ENCODE measurements at regions not wholly inside any gene's neighbourhood (a gene's known extent, or its start where the extent isn't known, plus 50 kb on each side); places are given as distances from the start of the nearest gene placed in this dataset.

GRCh38 chr13:56681404-56681803, 459.3 kb upstream of the PRR20A start:
- no peak overlapping the region for H3K27ac ChIP-seq (ENCODE audit: low read depth, low read length)
- peaks cover 2% of the 10 kb centered on the region for H3K9me3 ChIP-seq (ENCODE audit: control insufficient read depth, insufficient read depth, low read length)
- H3K27me3 ChIP-seq (ENCODE audit: control insufficient read depth, insufficient read depth, low read length) = no peaks in the 10 kb centered on the region
- H3K36me3 ChIP-seq (ENCODE audit: control insufficient read depth, insufficient read depth, low read length) = no peaks in the 10 kb centered on the region
- DNase-seq (ENCODE audit: low read depth in 4 of 6, low spot score in 6 of 6) = no peak
- H3K4me3 ChIP-seq (ENCODE audit: low read depth, low read length) = no peak overlapping the region
- 50% methylated on average over 1 of the region's 1 CpG for WGBS (ENCODE audit: insufficient coverage)
- H3K4me1 ChIP-seq (ENCODE audit: control insufficient read depth, insufficient read depth, low read length) = no peaks in the 10 kb centered on the region

GRCh38 chr13:56687131-56687530, 453.6 kb upstream of the PRR20A start:
- Histone ChIP-seq H3K9me3 (ENCODE audit: control insufficient read depth, insufficient read depth, low read length) (no peaks in the 10 kb centered on the region), H3K27me3 (ENCODE audit: control insufficient read depth, insufficient read depth, low read length) (no peaks in the 10 kb centered on the region), H3K4me3 (ENCODE audit: low read depth, low read length) (no peak overlapping the region), H3K27ac (ENCODE audit: low read depth, low read length) (no peak overlapping the region), H3K4me1 (ENCODE audit: control insufficient read depth, insufficient read depth, low read length) (no peaks in the 10 kb centered on the region), H3K36me3 (ENCODE audit: control insufficient read depth, insufficient read depth, low read length) (no peaks in the 10 kb centered on the region)
- WGBS (ENCODE audit: insufficient coverage) = no CpG with 5 or more reads among the region's 1 CpG
- DNase-seq (ENCODE audit: low read depth in 4 of 6, low spot score in 6 of 6) = peak in 2 of 6 donors; percentile 12 to 66

- Histone ChIP-seq H3K9me3 (ENCODE audit: control insufficient read depth, insufficient read depth, low read length) (no peaks in the 10 kb centered on the region), H3K4me1 (ENCODE audit: control insufficient read depth, insufficient read depth, low read length) (no peaks in the 10 kb centered on the region), H3K36me3 (ENCODE audit: control insufficient read depth, insufficient read depth, low read length) (no peaks in the 10 kb centered on the region), H3K4me3 (ENCODE audit: low read depth, low read length) (no peak overlapping the region), H3K27me3 (ENCODE audit: control insufficient read depth, insufficient read depth, low read length) (no peaks in the 10 kb centered on the region), H3K27ac (ENCODE audit: low read depth, low read length) (no peak overlapping the region)
- no CpG with 5 or more reads among the region's 3 CpGs for WGBS (ENCODE audit: insufficient coverage)
- no peak for DNase-seq (ENCODE audit: low read depth in 4 of 6, low spot score in 6 of 6)
Measured at GRCh38 chr13:56697011-56697410, 443.7 kb upstream of the PRR20A start.

GRCh38 chr13:56700324-56700723, 440.4 kb upstream of the PRR20A start:
- Histone ChIP-seq H3K27ac (ENCODE audit: low read depth, low read length) (no peak overlapping the region), H3K36me3 (ENCODE audit: control insufficient read depth, insufficient read depth, low read length) (no peaks in the 10 kb centered on the region), H3K4me1 (ENCODE audit: control insufficient read depth, insufficient read depth, low read length) (no peaks in the 10 kb centered on the region), H3K4me3 (ENCODE audit: low read depth, low read length) (no peak overlapping the region), H3K9me3 (ENCODE audit: control insufficient read depth, insufficient read depth, low read length) (no peaks in the 10 kb centered on the region), H3K27me3 (ENCODE audit: control insufficient read depth, insufficient read depth, low read length) (no peaks in the 10 kb centered on the region)
- 100% methylated on average over 2 of the region's 4 CpGs for WGBS (ENCODE audit: insufficient coverage)
- no peak for DNase-seq (ENCODE audit: low read depth in 4 of 6, low spot score in 6 of 6)

GRCh38 chr13:56706485-56706884, 434.2 kb upstream of the PRR20A start:
- Histone ChIP-seq H3K4me3 (ENCODE audit: low read depth, low read length) (no peak overlapping the region), H3K27me3 (ENCODE audit: control insufficient read depth, insufficient read depth, low read length) (no peaks in the 10 kb centered on the region), H3K27ac (ENCODE audit: low read depth, low read length) (no peak overlapping the region), H3K4me1 (ENCODE audit: control insufficient read depth, insufficient read depth, low read length) (no peaks in the 10 kb centered on the region), H3K36me3 (ENCODE audit: control insufficient read depth, insufficient read depth, low read length) (no peaks in the 10 kb centered on the region), H3K9me3 (ENCODE audit: control insufficient read depth, insufficient read depth, low read length) (no peaks in the 10 kb centered on the region)
- no CpG with 5 or more reads among the region's 2 CpGs for WGBS (ENCODE audit: insufficient coverage)
- DNase-seq (ENCODE audit: low read depth in 4 of 6, low spot score in 6 of 6) = no peak

- Histone ChIP-seq H3K9me3 (ENCODE audit: control insufficient read depth, insufficient read depth, low read length) (no peaks in the 10 kb centered on the region), H3K27me3 (ENCODE audit: control insufficient read depth, insufficient read depth, low read length) (no peaks in the 10 kb centered on the region), H3K4me3 (ENCODE audit: low read depth, low read length) (no peak overlapping the region), H3K36me3 (ENCODE audit: control insufficient read depth, insufficient read depth, low read length) (no peaks in the 10 kb centered on the region), H3K27ac (ENCODE audit: low read depth, low read length) (no peak overlapping the region), H3K4me1 (ENCODE audit: control insufficient read depth, insufficient read depth, low read length) (no peaks in the 10 kb centered on the region)
- DNase-seq (ENCODE audit: low read depth in 4 of 6, low spot score in 6 of 6) = no peak
- WGBS (ENCODE audit: insufficient coverage) = 80% methylated on average over 1 of the region's 2 CpGs
Measured at GRCh38 chr13:56713656-56714055, 427.1 kb upstream of the PRR20A start.

- no peaks in the 10 kb centered on the region for H3K9me3 ChIP-seq (ENCODE audit: control insufficient read depth, insufficient read depth, low read length)
- 100% methylated on average over 1 of the region's 1 CpG for WGBS (ENCODE audit: insufficient coverage)
- H3K27me3 ChIP-seq (ENCODE audit: control insufficient read depth, insufficient read depth, low read length) = no peaks in the 10 kb centered on the region
Measured at GRCh38 chr13:56718791-56719190, 421.9 kb upstream of the PRR20A start.

GRCh38 chr13:56720841-56721240, 419.9 kb upstream of the PRR20A start:
- no CpG with 5 or more reads among the region's 1 CpG for WGBS (ENCODE audit: insufficient coverage)
- no peaks in the 10 kb centered on the region for H3K9me3 ChIP-seq (ENCODE audit: control insufficient read depth, insufficient read depth, low read length)
- H3K36me3 ChIP-seq (ENCODE audit: control insufficient read depth, insufficient read depth, low read length) = no peaks in the 10 kb centered on the region
- no peaks in the 10 kb centered on the region for H3K4me1 ChIP-seq (ENCODE audit: control insufficient read depth, insufficient read depth, low read length)
- no peak overlapping the region for H3K27ac ChIP-seq (ENCODE audit: low read depth, low read length)
- no peak for DNase-seq (ENCODE audit: low read depth in 4 of 6, low spot score in 6 of 6)
- H3K27me3 ChIP-seq (ENCODE audit: control insufficient read depth, insufficient read depth, low read length) = no peaks in the 10 kb centered on the region
- no peak overlapping the region for H3K4me3 ChIP-seq (ENCODE audit: low read depth, low read length)

More at GRCh38 chr13:56718791-56719190, 421.9 kb upstream of the PRR20A start:
- Histone ChIP-seq H3K36me3 (ENCODE audit: control insufficient read depth, insufficient read depth, low read length) (no peaks in the 10 kb centered on the region), H3K4me1 (ENCODE audit: control insufficient read depth, insufficient read depth, low read length) (no peaks in the 10 kb centered on the region), H3K4me3 (ENCODE audit: low read depth, low read length) (no peak overlapping the region), H3K27ac (ENCODE audit: low read depth, low read length) (no peak overlapping the region)
- DNase-seq (ENCODE audit: low read depth in 4 of 6, low spot score in 6 of 6) = no peak

- DNase-seq (ENCODE audit: low read depth in 4 of 6, low spot score in 6 of 6) = no peak
- Histone ChIP-seq H3K27me3 (ENCODE audit: control insufficient read depth, insufficient read depth, low read length) (no peaks in the 10 kb centered on the region), H3K27ac (ENCODE audit: low read depth, low read length) (no peak overlapping the region), H3K4me3 (ENCODE audit: low read depth, low read length) (no peak overlapping the region), H3K9me3 (ENCODE audit: control insufficient read depth, insufficient read depth, low read length) (no peaks in the 10 kb centered on the region), H3K36me3 (ENCODE audit: control insufficient read depth, insufficient read depth, low read length) (no peaks in the 10 kb centered on the region), H3K4me1 (ENCODE audit: control insufficient read depth, insufficient read depth, low read length) (no peaks in the 10 kb centered on the region)
- WGBS (ENCODE audit: insufficient coverage) = 95% methylated on average over 35 of the region's 35 CpGs
Measured at GRCh38 chr13:56735537-56735942, 405.2 kb upstream of the PRR20A start.

GRCh38 chr13:56736966-56737365, 403.8 kb upstream of the PRR20A start:
- Histone ChIP-seq H3K27ac (ENCODE audit: low read depth, low read length) (no peak overlapping the region), H3K27me3 (ENCODE audit: control insufficient read depth, insufficient read depth, low read length) (no peaks in the 10 kb centered on the region), H3K9me3 (ENCODE audit: control insufficient read depth, insufficient read depth, low read length) (no peaks in the 10 kb centered on the region), H3K4me3 (ENCODE audit: low read depth, low read length) (no peak overlapping the region), H3K36me3 (ENCODE audit: control insufficient read depth, insufficient read depth, low read length) (no peaks in the 10 kb centered on the region), H3K4me1 (ENCODE audit: control insufficient read depth, insufficient read depth, low read length) (no peaks in the 10 kb centered on the region)
- DNase-seq (ENCODE audit: low read depth in 4 of 6, low spot score in 6 of 6) = no peak
- WGBS (ENCODE audit: insufficient coverage) = 79% methylated on average over 1 of the region's 1 CpG
